Stimulated activated naive CD8-positive, alpha-beta T cell treated with anti-CD3 and anti-CD28 coated beads, Interleukin-15, Interleukin-2, amounts not matched to agents 100 ng/mL and 50 ng/mL, for 24 hours (primary cell): ENCODE measurements at regions not wholly inside any gene's neighbourhood (a gene's known extent, or its start where the extent isn't known, plus 50 kb on each side); places are given as distances from the start of the nearest gene placed in this dataset.

Experiments
- H3K27ac Mint-ChIP-seq: one replicate; pipeline ENCODE4 v1.8.0; 2021; ENCODE audit warnings: mild to moderate bottlenecking, mixed read lengths
- H3K27me3 Mint-ChIP-seq: one replicate; pipeline ENCODE4 v1.8.0; 2021; ENCODE audit warnings: mixed read lengths
- H3K36me3 Mint-ChIP-seq: one replicate; pipeline ENCODE4 v1.8.0; 2021; ENCODE audit warnings: low read depth, mixed read lengths
- H3K4me1 Mint-ChIP-seq: one replicate; pipeline ENCODE4 v1.8.0; 2021; ENCODE audit warnings: low read depth, mixed read lengths
- H3K4me3 Mint-ChIP-seq: one replicate; pipeline ENCODE4 v1.8.0; 2021; ENCODE audit warnings: mild to moderate bottlenecking, mixed read lengths
- H3K9me3 Mint-ChIP-seq: one replicate; pipeline ENCODE4 v1.8.0; 2021; ENCODE audit warnings: mixed read lengths

GRCh38 chr2:145980318-145980717 lies 1460.4 kb upstream of the ZEB2 start:
- peaks cover 5% of the 10 kb centered on the region for H3K9me3 Mint-ChIP-seq
- no peaks in the 10 kb centered on the region for H3K27me3 Mint-ChIP-seq
- H3K4me1 Mint-ChIP-seq, result no peaks in the 10 kb centered on the region
- no peaks in the 10 kb centered on the region for H3K36me3 Mint-ChIP-seq
- no peak overlapping the region for H3K4me3 Mint-ChIP-seq
- no peak overlapping the region for H3K27ac Mint-ChIP-seq

DNA sequence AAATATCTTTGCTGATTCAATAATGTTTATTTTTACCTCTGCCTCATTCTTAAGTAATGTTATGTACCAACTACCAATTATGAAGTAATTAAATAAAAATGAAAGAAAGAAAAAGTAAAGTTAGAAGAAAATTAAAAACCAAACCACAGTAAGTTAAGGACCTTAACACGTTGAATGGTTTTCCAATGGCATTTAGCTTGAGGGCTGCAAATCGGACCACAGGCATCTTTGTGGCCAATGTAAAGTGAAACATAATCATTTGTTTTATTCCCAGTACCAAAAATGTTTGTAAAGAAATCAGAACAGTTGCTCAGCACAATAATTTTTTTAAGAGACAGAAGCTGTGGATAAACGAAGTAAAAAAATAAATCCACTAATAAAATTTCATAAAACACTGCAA lies 1455.5 kb upstream of the ZEB2 start:
- Mint-ChIP-seq H3K4me3 (no peak overlapping the region), H3K27ac (no peak overlapping the region), H3K36me3 (no peaks in the 10 kb centered on the region), H3K27me3 (no peaks in the 10 kb centered on the region), H3K9me3 (no peaks in the 10 kb centered on the region), H3K4me1 (no peaks in the 10 kb centered on the region)

GRCh38 chr2:145961846-145962245 lies 1441.9 kb upstream of the ZEB2 start:
- H3K9me3 Mint-ChIP-seq, result peaks cover 13% of the 10 kb centered on the region
- H3K27me3 Mint-ChIP-seq, result no peaks in the 10 kb centered on the region
- H3K4me1 Mint-ChIP-seq, result no peaks in the 10 kb centered on the region
- no peaks in the 10 kb centered on the region for H3K36me3 Mint-ChIP-seq
- H3K27ac Mint-ChIP-seq, result no peak overlapping the region
- no peak overlapping the region for H3K4me3 Mint-ChIP-seq

DNA sequence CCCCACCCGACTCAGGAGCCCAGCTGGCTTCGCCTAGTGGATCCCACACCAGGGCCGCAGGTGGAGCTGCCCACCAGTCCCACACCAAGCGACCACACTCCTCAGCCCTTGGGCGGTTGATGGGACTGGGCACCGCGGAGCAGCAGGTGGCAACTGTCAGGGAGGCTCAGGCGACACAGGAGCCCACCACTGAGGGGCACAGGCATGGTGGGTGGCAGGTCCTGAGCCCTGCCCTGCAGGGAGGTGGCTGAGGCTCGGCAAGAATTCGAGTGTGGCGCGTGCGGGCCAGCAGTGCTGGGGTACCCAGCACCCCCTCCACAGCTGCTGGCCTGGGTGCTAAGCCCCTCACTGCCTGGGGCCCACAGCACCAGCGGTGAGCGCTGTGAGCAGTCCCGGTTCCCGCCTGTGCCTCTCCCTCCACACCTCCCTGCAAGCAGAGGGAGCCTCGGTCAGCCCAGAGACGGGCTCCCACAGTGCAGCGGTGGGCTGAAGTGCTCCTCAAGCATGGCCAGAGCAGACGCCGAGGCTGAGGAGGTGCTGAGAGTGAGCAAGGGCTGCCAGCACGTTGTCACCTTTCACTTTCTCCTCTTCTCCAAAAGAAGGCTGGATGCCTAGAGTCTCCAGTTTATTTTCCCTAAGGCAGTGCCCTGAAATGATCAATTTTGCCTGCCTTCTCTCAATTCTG lies 1440.7 kb upstream of the ZEB2 start:
- no peak overlapping the region for H3K27ac Mint-ChIP-seq
- H3K4me3 Mint-ChIP-seq, result no peak overlapping the region
- H3K27me3 Mint-ChIP-seq, result no peaks in the 10 kb centered on the region
- no peaks in the 10 kb centered on the region for H3K36me3 Mint-ChIP-seq
- no peaks in the 10 kb centered on the region for H3K4me1 Mint-ChIP-seq
- peaks cover 17% of the 10 kb centered on the region for H3K9me3 Mint-ChIP-seq

- Mint-ChIP-seq H3K27ac (no peak overlapping the region), H3K4me3 (no peak overlapping the region), H3K9me3 (peaks cover 26% of the 10 kb centered on the region), H3K27me3 (no peaks in the 10 kb centered on the region), H3K36me3 (no peaks in the 10 kb centered on the region), H3K4me1 (no peaks in the 10 kb centered on the region)
These were observed 1438.7 kb upstream of the ZEB2 start for GRCh38 chr2:145958611-145959010.

GRCh38 chr2:145957929-145958328 lies 1438.0 kb upstream of the ZEB2 start:
- Mint-ChIP-seq H3K36me3 (no peaks in the 10 kb centered on the region), H3K27me3 (no peaks in the 10 kb centered on the region), H3K4me1 (no peaks in the 10 kb centered on the region), H3K27ac (no peak overlapping the region), H3K9me3 (peaks cover 31% of the 10 kb centered on the region), H3K4me3 (no peak overlapping the region)

GRCh38 chr2:145939949-145940348 lies 1420.0 kb upstream of the ZEB2 start:
- Mint-ChIP-seq H3K4me3 (no peak overlapping the region), H3K36me3 (no peaks in the 10 kb centered on the region), H3K9me3 (peaks cover 8% of the 10 kb centered on the region), H3K27me3 (no peaks in the 10 kb centered on the region), H3K4me1 (no peaks in the 10 kb centered on the region), H3K27ac (no peak overlapping the region)

GRCh38 chr2:145935016-145935415 lies 1415.1 kb upstream of the ZEB2 start:
- Mint-ChIP-seq H3K27ac (no peak overlapping the region), H3K4me3 (no peak overlapping the region), H3K9me3 (no peaks in the 10 kb centered on the region), H3K4me1 (no peaks in the 10 kb centered on the region), H3K27me3 (no peaks in the 10 kb centered on the region), H3K36me3 (no peaks in the 10 kb centered on the region)

DNA sequence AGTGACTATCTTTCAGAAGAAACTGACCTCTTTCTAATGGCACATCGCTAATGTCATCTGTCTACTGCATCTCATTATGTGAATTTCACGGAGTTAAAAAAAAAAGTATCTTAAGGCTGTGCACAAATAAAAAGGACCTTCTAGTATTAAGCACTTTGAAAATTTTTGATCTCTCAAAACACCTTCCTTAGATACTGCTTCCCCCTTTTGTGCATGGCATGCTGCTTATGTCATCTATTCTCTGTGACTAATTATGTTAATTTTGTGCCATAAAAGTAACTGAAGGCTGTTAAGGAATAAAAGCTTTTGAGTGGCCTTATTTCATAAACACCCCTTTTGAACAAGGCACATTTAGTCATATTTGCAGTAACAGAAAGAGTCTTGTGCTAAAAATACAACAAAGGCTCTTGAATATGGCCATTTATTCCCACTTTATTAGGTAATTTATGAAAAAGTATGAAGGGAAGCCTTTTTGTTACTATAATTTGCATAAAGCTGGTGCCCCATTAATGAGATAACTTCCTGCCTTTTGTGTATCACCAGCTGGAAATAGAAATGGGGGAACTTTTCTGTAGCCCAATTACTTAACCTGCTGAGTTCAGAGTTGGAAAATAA lies 1412.0 kb upstream of the ZEB2 start:
- Mint-ChIP-seq H3K9me3 (no peaks in the 10 kb centered on the region), H3K36me3 (no peaks in the 10 kb centered on the region), H3K4me1 (no peaks in the 10 kb centered on the region), H3K27me3 (no peaks in the 10 kb centered on the region), H3K27ac (no peak overlapping the region), H3K4me3 (no peak overlapping the region)

GRCh38 chr2:145930318-145930717 lies 1410.4 kb upstream of the ZEB2 start:
- Mint-ChIP-seq H3K27ac (no peak overlapping the region), H3K27me3 (no peaks in the 10 kb centered on the region), H3K9me3 (no peaks in the 10 kb centered on the region), H3K4me3 (no peak overlapping the region), H3K36me3 (no peaks in the 10 kb centered on the region), H3K4me1 (no peaks in the 10 kb centered on the region)

DNA sequence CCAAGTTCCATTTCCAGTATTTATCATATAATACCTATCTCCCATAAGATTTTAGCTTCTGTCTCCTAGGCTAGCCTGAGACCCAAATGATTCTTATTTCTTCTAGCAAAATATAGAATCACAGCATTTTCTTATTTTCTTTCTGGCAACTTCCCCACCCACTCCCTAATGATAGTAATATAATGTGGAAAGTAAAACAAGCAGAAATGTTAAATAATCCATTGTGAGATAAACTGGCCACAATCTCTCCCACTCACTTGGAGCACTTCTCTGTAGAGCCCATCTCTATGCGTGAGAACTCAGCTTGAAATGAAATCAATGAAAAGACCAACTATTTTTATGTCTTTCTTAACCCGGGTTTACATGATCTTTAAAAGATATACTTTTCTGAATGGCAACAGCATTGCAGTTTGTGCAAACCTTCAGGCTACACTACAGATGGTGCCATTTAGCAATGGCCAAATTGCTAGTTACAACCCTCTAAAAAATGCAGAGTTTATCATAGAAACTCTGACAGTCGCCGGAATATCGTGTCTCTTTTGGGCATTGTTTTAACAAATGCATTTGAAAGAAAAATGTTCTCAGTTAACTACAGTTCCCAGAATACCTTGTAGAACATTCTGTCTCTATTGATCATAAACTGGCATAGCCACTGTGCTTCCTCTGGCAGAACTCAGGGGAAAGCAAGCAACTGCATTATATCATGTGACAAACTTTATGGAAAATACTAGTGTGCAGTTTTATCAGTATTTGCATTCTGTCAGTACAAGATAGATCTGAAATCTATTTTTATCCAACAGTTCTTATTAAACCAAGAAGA lies 1407.4 kb upstream of the ZEB2 start:
- no peak overlapping the region for H3K27ac Mint-ChIP-seq
- H3K36me3 Mint-ChIP-seq, result no peaks in the 10 kb centered on the region
- H3K27me3 Mint-ChIP-seq, result no peaks in the 10 kb centered on the region
- H3K4me1 Mint-ChIP-seq, result no peaks in the 10 kb centered on the region
- H3K4me3 Mint-ChIP-seq, result no peak overlapping the region
- no peaks in the 10 kb centered on the region for H3K9me3 Mint-ChIP-seq

- Mint-ChIP-seq H3K4me3 (no peak overlapping the region), H3K36me3 (no peaks in the 10 kb centered on the region), H3K9me3 (peaks cover 3% of the 10 kb centered on the region), H3K27me3 (no peaks in the 10 kb centered on the region), H3K4me1 (no peaks in the 10 kb centered on the region), H3K27ac (no peak overlapping the region)
These were observed 1405.7 kb upstream of the ZEB2 start for GRCh38 chr2:145925591-145925990.

DNA sequence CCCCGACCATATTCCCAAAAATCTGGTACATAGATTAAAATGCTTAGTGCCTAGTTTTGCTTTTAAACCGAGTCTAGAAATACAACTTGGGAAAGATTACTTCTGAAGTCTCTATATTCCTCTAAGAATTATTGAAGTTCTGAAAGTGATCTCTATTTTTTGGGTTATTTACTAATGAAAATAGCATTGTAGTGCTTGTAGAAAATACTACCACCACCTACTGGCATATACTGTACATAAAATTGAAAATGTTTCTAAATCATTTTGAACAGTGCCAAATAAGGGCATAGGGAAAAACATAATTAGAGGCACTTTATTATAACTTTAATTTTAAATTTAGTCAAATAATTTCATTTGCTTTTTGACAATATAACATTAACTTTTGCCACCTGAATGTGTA lies 1399.6 kb upstream of the ZEB2 start:
- H3K36me3 Mint-ChIP-seq, result no peaks in the 10 kb centered on the region
- peaks cover 3% of the 10 kb centered on the region for H3K9me3 Mint-ChIP-seq
- H3K4me1 Mint-ChIP-seq, result no peaks in the 10 kb centered on the region
- no peaks in the 10 kb centered on the region for H3K27me3 Mint-ChIP-seq
- H3K27ac Mint-ChIP-seq, result no peak overlapping the region
- H3K4me3 Mint-ChIP-seq, result no peak overlapping the region

DNA sequence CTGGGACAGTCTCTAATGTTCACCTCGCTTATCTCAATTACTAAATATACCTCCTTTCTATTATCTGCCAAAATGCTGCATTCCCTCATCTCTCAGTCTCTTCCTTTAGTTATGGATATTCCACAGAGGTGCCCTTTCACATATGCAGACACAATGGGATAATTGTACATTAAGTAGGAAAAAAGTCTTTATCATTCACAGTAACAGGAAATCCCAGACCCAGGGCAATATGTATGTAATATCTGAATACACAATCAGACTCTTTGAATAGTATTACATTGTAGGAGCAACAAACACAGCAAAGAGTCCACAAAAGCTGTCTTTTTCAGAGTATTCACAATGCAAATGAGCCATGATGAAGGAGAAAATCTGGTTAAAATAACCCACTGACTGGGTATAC lies 1399.0 kb upstream of the ZEB2 start:
- Mint-ChIP-seq H3K27ac (no peak overlapping the region), H3K4me3 (no peak overlapping the region)

GRCh38 chr2:145916799-145917198 lies 1396.9 kb upstream of the ZEB2 start:
- no peaks in the 10 kb centered on the region for H3K36me3 Mint-ChIP-seq
- peaks cover 2% of the 10 kb centered on the region for H3K9me3 Mint-ChIP-seq
- no peaks in the 10 kb centered on the region for H3K27me3 Mint-ChIP-seq
- H3K4me1 Mint-ChIP-seq, result no peaks in the 10 kb centered on the region
- no peak overlapping the region for H3K27ac Mint-ChIP-seq
- no peak overlapping the region for H3K4me3 Mint-ChIP-seq

More for the DNA sequence above, 1399.0 kb upstream of the ZEB2 start:
- no peaks in the 10 kb centered on the region for H3K27me3 Mint-ChIP-seq
- H3K9me3 Mint-ChIP-seq, result peaks cover 3% of the 10 kb centered on the region
- no peaks in the 10 kb centered on the region for H3K4me1 Mint-ChIP-seq
- no peaks in the 10 kb centered on the region for H3K36me3 Mint-ChIP-seq
